WTC11 (cell line): ENCODE measurements at regions not wholly inside any gene's neighbourhood (a gene's known extent, or its start where the extent isn't known, plus 50 kb on each side); places are given as distances from the start of the nearest gene placed in this dataset.

Source experiments
- ATAC-seq: fragments of 200-7000 bp; cut with Tn5 transposase; 2 replicates; pipeline ENCODE4 v1.10.0; 2021; ENCODE audit warnings: mild to moderate bottlenecking, moderate library complexity
- CTCF ChIA-PET: fragments of 300-600 bp; sonication (Branson Sonifier 250); formaldehyde crosslinking; loops from one replicate; lab custom pipeline; 2021; ENCODE audit warnings: antibody characterized with exemption; lab: Charles Lee
- POLR2A ChIA-PET: fragments of 350-600 bp; sonication (Branson Sonifier 250); formaldehyde crosslinking; loops from one replicate; lab custom pipeline; 2021; ENCODE audit warnings: antibody characterized with exemption; lab: Charles Lee
- DNase-seq: peaks from one replicate; pipeline ENCODE4 v3.0.0; 2021; ENCODE audit warnings: low spot score
- H3K27ac Mint-ChIP-seq: 2 replicates; pipeline ENCODE4 v1.8.0; 2021; ENCODE audit warnings: mixed read lengths
- H3K27me3 Mint-ChIP-seq: 2 replicates; pipeline ENCODE4 v1.8.0; 2021; ENCODE audit warnings: low read depth, mild to moderate bottlenecking, moderate library complexity, mixed read lengths
- H3K36me3 Mint-ChIP-seq: 2 replicates; pipeline ENCODE4 v1.8.0; 2021; ENCODE audit warnings: mixed read lengths
- H3K4me1 Mint-ChIP-seq: 2 replicates; pipeline ENCODE4 v1.8.0; 2022; ENCODE audit warnings: mixed read lengths
- H3K4me3 Mint-ChIP-seq: 2 replicates; pipeline ENCODE4 v1.8.0; 2021; ENCODE audit warnings: mild to moderate bottlenecking, moderate library complexity, mixed read lengths
- H3K9me3 Mint-ChIP-seq: 2 replicates; pipeline ENCODE4 v1.8.0; 2021; ENCODE audit warnings: mixed read lengths
- ATF2 ChIP-seq: sonication (generic); formaldehyde crosslinking; IDR thresholded peaks from 2 replicates; pipeline ENCODE4 v1.8.1; 2022; ENCODE audit warnings: low read depth, missing genetic modification reagents, borderline replicate concordance
- ATF3 ChIP-seq: sonication (generic); formaldehyde crosslinking; conservative IDR thresholded peaks from 2 replicates; pipeline ENCODE4 v1.8.1; 2022; ENCODE audit warnings: mild to moderate bottlenecking, missing genetic modification reagents
- CBFB ChIP-seq: sonication (generic); formaldehyde crosslinking; IDR thresholded peaks from 2 replicates; pipeline ENCODE4 v1.8.1; 2022; ENCODE audit warnings: mild to moderate bottlenecking, low read depth, missing genetic modification reagents
- CREM ChIP-seq: sonication (generic); formaldehyde crosslinking; IDR thresholded peaks from 2 replicates; pipeline ENCODE4 v1.8.1; 2022; ENCODE audit warnings: mild to moderate bottlenecking, missing genetic modification reagents, moderate library complexity
- E2F4 ChIP-seq: sonication (generic); formaldehyde crosslinking; IDR thresholded peaks from 2 replicates; pipeline ENCODE4 v1.8.1; 2022; ENCODE audit warnings: low read depth, mild to moderate bottlenecking, moderate library complexity, missing genetic modification reagents, borderline replicate concordance
- E2F5 ChIP-seq: sonication (generic); formaldehyde crosslinking; IDR thresholded peaks from 2 replicates; pipeline ENCODE4 v1.8.1; 2022; ENCODE audit warnings: mild to moderate bottlenecking, moderate library complexity, missing genetic modification reagents
- ERG ChIP-seq: fragments of 250-450 bp; sonication (Bioruptor Pico); IDR thresholded peaks from 2 replicates; pipeline ENCODE4 v1.8.0; 2021; ENCODE audit warnings: mild to moderate bottlenecking
- ESRRA ChIP-seq: sonication (generic); formaldehyde crosslinking; IDR thresholded peaks from 2 replicates; pipeline ENCODE4 v1.8.1; 2022; ENCODE audit warnings: mild to moderate bottlenecking, missing genetic modification reagents, borderline replicate concordance
- ETV6 ChIP-seq: sonication (generic); formaldehyde crosslinking; IDR thresholded peaks from 2 replicates; pipeline ENCODE4 v1.8.1; 2022; ENCODE audit warnings: mild to moderate bottlenecking, missing genetic modification reagents
- GTF2I ChIP-seq: fragments of 250-450 bp; sonication (Bioruptor Pico); conservative IDR thresholded peaks from 2 replicates; pipeline ENCODE4 v1.4.0; 2021; ENCODE audit warnings: mild to moderate bottlenecking
- MAX ChIP-seq: sonication (generic); formaldehyde crosslinking; IDR thresholded peaks from 2 replicates; pipeline ENCODE4 v1.8.0; 2022; ENCODE audit warnings: mild to moderate bottlenecking, missing genetic modification reagents
- NFE2L1 ChIP-seq: sonication (generic); formaldehyde crosslinking; IDR thresholded peaks from 2 replicates; pipeline ENCODE4 v1.8.1; 2023; ENCODE audit warnings: missing genetic modification reagents
- NR1H2 ChIP-seq: sonication (generic); formaldehyde crosslinking; IDR thresholded peaks from 2 replicates; pipeline ENCODE4 v1.9.0; 2021; ENCODE audit warnings: mild to moderate bottlenecking, moderate library complexity, missing genetic modification reagents
- NR2C2 ChIP-seq: sonication (generic); formaldehyde crosslinking; IDR thresholded peaks from 2 replicates; pipeline ENCODE4 v1.8.0; 2022; ENCODE audit warnings: mild to moderate bottlenecking, missing genetic modification reagents
- NR3C1 ChIP-seq: sonication (generic); formaldehyde crosslinking; conservative IDR thresholded peaks from 2 replicates; pipeline ENCODE4 v1.8.1; 2023; ENCODE audit warnings: low read depth, mild to moderate bottlenecking, missing genetic modification reagents
- OVOL2 ChIP-seq: fragments of 250-450 bp; sonication (Bioruptor Pico); IDR thresholded peaks from 2 replicates; pipeline ENCODE4 v1.9.0; 2021; ENCODE audit warnings: mild to moderate bottlenecking, borderline replicate concordance
- RELA ChIP-seq: sonication (generic); formaldehyde crosslinking; IDR thresholded peaks from 2 replicates; pipeline ENCODE4 v1.8.1; 2022; ENCODE audit warnings: missing genetic modification reagents, mild to moderate bottlenecking, borderline replicate concordance
- SOX15 ChIP-seq: fragments of 250-450 bp; sonication (Bioruptor Pico); IDR thresholded peaks from 2 replicates; pipeline ENCODE4 v1.9.0; 2021; ENCODE audit warnings: mild to moderate bottlenecking
- SP1 ChIP-seq: sonication (generic); formaldehyde crosslinking; conservative IDR thresholded peaks from 2 replicates; pipeline ENCODE4 v1.8.1; 2022; ENCODE audit warnings: missing genetic modification reagents
- STAT6 ChIP-seq: sonication (generic); formaldehyde crosslinking; conservative IDR thresholded peaks from 2 replicates; pipeline ENCODE4 v1.8.1; 2023; ENCODE audit warnings: mild to moderate bottlenecking, low read depth, missing genetic modification reagents, moderate library complexity
- ZNF281 ChIP-seq: sonication (generic); formaldehyde crosslinking; IDR thresholded peaks from 2 replicates; pipeline ENCODE4 v1.8.0; 2023; ENCODE audit warnings: mild to moderate bottlenecking, missing genetic modification reagents
- ZNF425 ChIP-seq: fragments of 250-450 bp; sonication (Bioruptor Pico); conservative IDR thresholded peaks from 2 replicates; pipeline ENCODE4 v1.9.0; 2021; ENCODE audit warnings: mild to moderate bottlenecking

- H3K4me1 Mint-ChIP-seq, result peaks cover 9% of the 10 kb centered on the region
- ChIA-PET POLR2A (no interaction called here), CTCF (no interaction called here)
- ATAC-seq (peak; percentile 70; the same call in 1 of the 2 replicates), DNase-seq (no peak)
- TF ChIP-seq NR1H2 (no peak), NFE2L1 (CRISPR knock-in tag) (no peak), ZNF281 (CRISPR knock-in tag) (no peak), ZNF425 (CRISPR knock-in tag) (no peak), ATF3 (CRISPR knock-in tag) (no peak), CREM (CRISPR knock-in tag) (no peak), SP1 (CRISPR knock-in tag) (no peak), MAX (CRISPR knock-in tag) (no peak), NR2C2 (no peak), ATF2 (CRISPR knock-in tag) (no peak), ERG (CRISPR knock-in tag) (no peak), RELA (CRISPR knock-in tag) (no peak), ESRRA (no peak), NR3C1 (CRISPR knock-in tag) (no peak), SOX15 (CRISPR knock-in tag) (no peak), E2F4 (CRISPR knock-in tag) (no peak), OVOL2 (no peak)
- no peaks in the 10 kb centered on the region for H3K27me3 Mint-ChIP-seq
- peaks cover 2% of the 10 kb centered on the region; the same call in 1 of the 2 replicates for H3K9me3 Mint-ChIP-seq
- no peak overlapping the region for H3K4me3 Mint-ChIP-seq
- peak overlapping the region; percentile 4; the same call in 1 of the 2 replicates for H3K27ac Mint-ChIP-seq
- H3K36me3 Mint-ChIP-seq, result no peaks in the 10 kb centered on the region
Measured at GRCh38 chr3:80190051-80190450, 422.3 kb upstream of the ROBO1 start.

GRCh38 chr3:80187981-80188380 lies 420.2 kb upstream of the ROBO1 start:
- DNase-seq (no peak), ATAC-seq (no peak)
- Mint-ChIP-seq H3K36me3 (no peaks in the 10 kb centered on the region), H3K27ac (no peak overlapping the region), H3K4me3 (no peak overlapping the region), H3K4me1 (peaks cover 9% of the 10 kb centered on the region), H3K27me3 (no peaks in the 10 kb centered on the region), H3K9me3 (no peaks in the 10 kb centered on the region)
- POLR2A ChIA-PET, result interaction anchor here (0.6 kb wide), 1 partner anchor 227 kb away, joined by 4 read pairs; no protein-coding TSS in a partner anchor
- CTCF ChIA-PET, result no interaction called here
- TF ChIP-seq CBFB (CRISPR knock-in tag) (no peak), STAT6 (CRISPR knock-in tag) (no peak), E2F5 (CRISPR knock-in tag) (no peak), OVOL2 (no peak), GTF2I (CRISPR knock-in tag) (no peak), ETV6 (no peak)
